Liver (tissue), 3 donors: ENCODE measurements at regions not wholly inside any gene's neighbourhood (a gene's known extent, or its start where the extent isn't known, plus 50 kb on each side); places are given as distances from the start of the nearest gene placed in this dataset.

ENCODE experiments used
- CTCF ChIP-seq: fragments of 150-350 bp; IDR thresholded peaks from 2 replicates; pipeline ENCODE4 v1.5.1; 2017; ENCODE audit warnings: improper control_type of control experiment, low read depth, low read length; ENCODE audit not compliant: missing input control
- FOXA1 ChIP-seq: IDR thresholded peaks from 2 replicates; pipeline ENCODE4 v1.6.1; 2016; ENCODE audit warnings: antibody characterized with exemption
- MAX ChIP-seq: IDR thresholded peaks from 2 replicates; pipeline ENCODE4 v1.6.1; 2016; ENCODE audit warnings: antibody characterized with exemption
- RAD21 ChIP-seq, 2 donors: IDR thresholded peaks; 2 replicates each; pipeline ENCODE4 v1.6.1; 2016; ENCODE audit warnings: antibody characterized with exemption in 2 of 2, mild to moderate bottlenecking in 2 of 2
- SP1 ChIP-seq: IDR thresholded peaks from 2 replicates; pipeline ENCODE4 v1.6.1; 2018; ENCODE audit warnings: antibody characterized with exemption, mild to moderate bottlenecking
- TAF1 ChIP-seq: conservative IDR thresholded peaks from 2 replicates; pipeline ENCODE4 v1.6.1; 2016; ENCODE audit warnings: antibody characterized with exemption, mild to moderate bottlenecking
- donor health status: healthy.
- donor health status: healthy.

- TF ChIP-seq CTCF (no peak), RAD21 (IDR thresholded peaks at IDR 0.05) (no peak), FOXA1 (no peak), MAX (no peak), TAF1 (no peak), SP1 (no peak)
These were observed 179.2 kb upstream of the NAMPT start for GRCh38 chr7:106463851-106464611.
